GDM1 (cell line): ENCODE measurements at regions not wholly inside any gene's neighbourhood (a gene's known extent, or its start where the extent isn't known, plus 50 kb on each side); places are given as distances from the start of the nearest gene placed in this dataset.

Source experiments
- DNase-seq: peaks from one replicate; lab custom pipeline; 2025; lab: John Stamatoyannopoulos, UW

GRCh38 chr20:60430516-60431001 lies 472.3 kb downstream of the CDH26 start:
- DNase-seq = no peak

GRCh38 chr20:60431349-60431748 lies 473.1 kb downstream of the CDH26 start:
- no peak for DNase-seq

DNA sequence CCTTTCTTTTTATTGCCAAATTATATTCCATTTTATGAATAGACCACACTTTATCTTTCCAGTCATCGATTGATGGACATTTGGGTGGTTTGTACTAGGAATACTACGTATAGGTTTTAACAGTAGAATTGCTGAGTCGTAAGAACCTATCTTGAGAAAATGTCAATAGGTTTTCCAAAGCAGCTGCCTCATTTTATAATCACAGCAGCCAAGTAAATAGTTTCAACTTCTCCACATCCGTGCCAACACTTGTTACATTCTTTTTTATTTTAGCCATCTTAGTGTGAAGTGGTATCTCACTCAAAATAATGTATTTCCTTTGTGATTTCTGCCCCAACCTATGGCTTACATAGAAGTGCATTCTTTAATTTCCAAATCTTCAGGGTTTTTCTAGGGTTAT lies 479.2 kb downstream of the CDH26 start:
- DNase-seq = no peak

- DNase-seq = peak; percentile 52
Measured at GRCh38 chr20:60446267-60447111, 488.3 kb downstream of the CDH26 start.

DNA sequence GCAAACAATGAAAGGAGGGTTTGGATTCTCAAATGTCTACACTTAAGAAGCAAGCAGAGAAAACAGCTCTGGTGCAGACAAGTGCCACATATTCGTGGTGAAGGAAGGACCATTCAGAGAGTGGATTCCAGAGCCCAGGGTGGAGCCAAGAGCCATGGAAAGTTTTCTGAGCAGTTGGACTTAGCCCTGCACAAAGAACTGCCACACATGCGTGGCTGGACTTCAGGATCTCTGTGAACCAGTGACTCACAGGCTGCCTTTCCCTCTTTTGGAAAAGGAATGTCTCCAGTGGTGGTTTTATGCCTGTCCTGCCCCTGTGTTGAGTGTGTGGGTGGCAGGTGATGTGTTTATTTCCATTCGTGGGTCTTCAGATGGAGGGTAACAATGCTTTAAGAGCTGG lies 489.5 kb downstream of the CDH26 start:
- no peak for DNase-seq

DNA sequence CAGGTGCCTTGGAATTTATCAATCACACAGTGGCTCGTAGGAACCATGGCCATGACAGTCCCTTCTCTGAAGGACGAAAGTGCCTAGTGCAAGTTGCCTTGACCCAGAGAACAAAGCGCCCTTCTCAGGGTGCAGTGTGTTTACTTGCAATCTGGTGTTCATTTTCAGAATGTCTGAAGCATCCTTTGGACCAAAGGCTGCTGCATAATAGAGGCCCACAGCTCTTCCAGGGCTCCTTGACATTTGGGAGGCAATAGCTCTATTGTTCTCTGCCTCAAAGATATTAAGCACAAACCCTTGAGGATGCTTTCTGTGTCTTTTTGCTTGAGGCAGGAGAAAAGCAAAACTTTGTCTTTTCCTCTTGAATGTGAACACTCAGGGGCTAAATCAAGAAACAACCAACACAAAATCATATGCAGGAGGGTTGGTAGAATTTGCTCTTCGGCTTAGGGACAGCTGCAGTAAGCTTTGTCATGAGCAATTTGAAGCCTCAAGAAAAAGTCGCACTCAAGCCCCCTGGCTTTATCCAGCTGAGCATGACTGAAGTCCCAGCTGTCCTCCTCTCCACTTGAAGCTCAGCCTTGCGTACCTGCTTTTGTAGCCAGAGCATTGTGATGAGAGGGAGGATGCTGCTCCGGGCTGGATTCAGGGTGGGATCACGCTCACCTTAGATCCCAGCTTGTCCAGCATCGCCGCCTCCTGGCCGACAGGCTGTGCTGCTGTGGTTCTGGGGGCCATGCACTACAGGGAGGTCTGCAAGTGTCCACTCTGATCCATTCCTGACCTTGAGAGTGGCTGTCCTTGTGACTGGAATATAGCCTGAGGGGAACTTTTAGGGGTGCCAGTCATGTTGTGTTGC lies 495.4 kb downstream of the CDH26 start:
- DNase-seq = no peak

DNA sequence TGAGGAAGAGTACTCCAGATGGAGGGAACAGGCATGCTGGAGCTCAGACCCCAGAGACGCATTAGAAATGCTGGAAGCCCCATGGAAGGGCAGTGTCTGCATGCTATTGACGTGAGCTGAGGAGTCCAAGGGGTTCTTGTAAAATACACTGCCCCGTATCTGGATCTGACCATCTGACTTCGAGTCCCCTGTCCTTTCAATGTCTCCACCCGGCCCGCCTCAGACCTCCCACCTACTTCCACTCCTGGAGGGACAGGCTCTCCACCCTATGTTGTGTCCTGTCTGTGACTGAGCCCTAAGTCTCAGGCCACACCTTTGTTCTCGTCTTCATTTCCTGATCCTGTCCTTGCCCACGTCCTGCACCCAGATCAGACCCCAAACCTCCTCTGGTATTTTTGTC lies 496.3 kb downstream of the CDH26 start:
- DNase-seq = no peak

DNA sequence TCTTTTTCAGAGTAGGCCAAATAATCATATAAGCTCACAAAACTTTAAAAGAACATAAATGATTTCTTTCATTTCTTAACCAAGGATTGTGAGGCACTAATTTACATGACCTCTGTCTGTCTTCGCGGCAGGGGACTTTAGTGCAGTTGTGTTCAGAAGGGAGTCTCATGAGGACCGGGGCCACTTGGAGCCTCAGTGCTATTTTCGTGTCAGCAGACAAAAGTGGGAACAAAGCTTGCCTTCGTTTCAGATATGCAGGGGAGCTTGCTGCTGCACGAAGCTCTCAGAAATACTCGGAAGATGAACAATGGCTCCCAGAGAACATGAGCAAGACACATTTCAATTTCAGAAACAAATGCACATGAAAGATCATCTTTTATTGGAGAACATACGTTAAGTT lies 497.0 kb downstream of the CDH26 start:
- DNase-seq = no peak

DNA sequence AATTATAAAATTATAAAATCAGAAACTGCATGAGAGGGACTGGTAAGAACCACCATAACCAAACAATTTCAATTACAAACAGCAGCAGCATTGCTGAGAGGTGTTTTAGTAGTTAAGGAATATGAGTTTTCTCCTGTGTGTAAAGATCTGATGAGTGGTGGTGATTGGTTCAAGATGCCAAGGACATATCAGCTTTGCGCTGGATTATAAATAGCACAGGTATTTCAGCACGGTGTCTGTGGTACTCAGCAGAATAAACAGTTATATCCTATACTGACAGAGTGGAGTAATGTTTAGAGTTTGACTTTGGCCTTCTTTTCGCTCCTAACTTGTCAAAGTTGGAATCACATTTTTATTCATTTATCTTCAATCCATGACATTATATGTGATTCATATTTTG lies 501.0 kb downstream of the CDH26 start:
- no peak for DNase-seq

DNA sequence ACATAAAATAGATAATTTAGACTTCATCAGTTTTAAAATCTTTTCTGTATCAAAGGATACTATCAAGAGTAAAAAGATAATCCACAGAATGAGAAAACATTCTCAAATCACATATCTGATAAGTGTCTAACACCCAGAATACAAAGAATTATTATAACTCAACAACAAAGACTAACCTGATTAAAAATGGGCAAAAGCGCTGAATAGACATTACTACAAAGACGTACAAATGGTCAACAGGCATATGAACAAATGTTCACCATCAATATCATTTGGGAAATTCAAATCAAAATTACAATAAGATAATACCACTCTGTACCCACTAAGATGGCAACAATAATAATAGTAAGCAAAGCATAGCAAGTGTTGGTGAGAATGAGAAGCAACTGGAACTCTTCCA lies 503.8 kb downstream of the CDH26 start:
- DNase-seq = no peak

DNA sequence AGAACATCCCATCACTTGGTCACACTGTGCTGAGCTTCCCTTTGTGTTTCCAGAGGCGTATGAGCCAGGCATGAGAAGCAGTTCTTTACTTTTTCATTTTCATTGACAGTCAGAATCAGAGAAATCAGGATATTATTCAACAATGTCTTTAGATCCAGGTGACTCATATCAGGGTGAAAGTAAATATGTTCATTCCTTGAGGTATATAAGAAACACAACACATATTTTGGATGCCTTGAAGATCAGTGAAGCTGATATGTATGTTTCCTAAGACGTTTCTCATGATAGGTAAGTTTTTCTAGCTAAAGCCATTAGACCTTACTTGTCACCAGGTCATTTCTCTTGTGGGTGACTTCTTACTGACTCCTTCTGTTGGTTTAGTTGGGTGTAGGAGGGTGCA lies 505.6 kb downstream of the CDH26 start:
- DNase-seq = no peak

DNA sequence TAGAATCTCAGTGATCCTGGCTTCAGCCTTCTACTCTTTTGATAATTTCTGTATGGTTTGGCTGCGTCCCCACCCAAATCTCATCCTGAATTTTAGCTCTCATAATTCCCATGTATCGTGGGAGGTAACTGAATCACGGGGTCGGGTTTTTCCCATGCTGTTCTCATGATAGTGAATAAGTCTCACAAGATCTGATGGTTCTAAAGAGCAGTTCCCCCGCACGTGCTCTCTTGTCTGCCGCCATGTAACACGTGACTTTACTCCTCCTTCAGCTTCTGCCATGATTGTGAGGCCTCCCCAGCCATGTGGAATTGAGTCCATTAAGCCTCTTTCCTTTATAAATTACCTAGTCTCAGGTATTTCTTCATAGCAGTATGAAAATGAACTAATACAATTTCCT lies 507.2 kb downstream of the CDH26 start:
- DNase-seq = no peak

DNA sequence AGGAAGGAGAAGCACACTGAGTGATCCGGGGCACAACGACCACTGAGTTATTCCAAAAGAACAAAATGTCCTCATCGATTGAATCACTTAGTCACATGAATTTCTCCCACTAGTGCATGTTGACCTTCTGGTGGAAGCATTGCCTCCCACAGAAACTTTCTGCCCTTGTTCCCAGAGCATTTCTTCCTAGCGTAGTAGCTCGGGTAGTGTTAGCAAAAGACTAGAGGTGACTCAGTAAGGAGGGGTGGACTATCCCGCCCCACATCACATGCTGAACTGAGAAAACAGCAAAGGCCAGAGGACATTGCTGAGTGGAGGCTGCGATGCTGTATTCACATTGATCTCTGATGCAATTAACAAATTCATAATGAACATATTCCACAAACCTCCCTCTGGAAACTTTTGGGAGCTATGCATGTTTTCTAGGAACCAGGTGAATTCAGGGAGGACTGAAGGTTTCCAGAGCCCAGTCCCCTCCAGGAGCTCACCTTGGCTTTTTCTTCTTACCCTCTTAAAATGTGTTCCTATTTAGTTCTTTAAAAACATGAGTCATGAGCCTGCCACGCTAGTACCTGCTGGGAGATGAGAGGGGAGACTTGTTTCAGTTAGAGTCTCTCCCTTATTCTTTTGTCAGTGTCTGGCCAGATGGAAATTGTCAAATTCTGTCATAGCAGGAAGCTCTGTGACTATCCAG lies 507.9 kb downstream of the CDH26 start:
- DNase-seq = no peak

GRCh38 chr20:60466687-60467022 lies 508.4 kb downstream of the CDH26 start:
- no peak for DNase-seq

- no peak for DNase-seq
Measured at GRCh38 chr20:60467078-60467477, 508.9 kb downstream of the CDH26 start.

- no peak for DNase-seq
Measured at GRCh38 chr20:60467771-60468170, 509.5 kb downstream of the CDH26 start.

DNA sequence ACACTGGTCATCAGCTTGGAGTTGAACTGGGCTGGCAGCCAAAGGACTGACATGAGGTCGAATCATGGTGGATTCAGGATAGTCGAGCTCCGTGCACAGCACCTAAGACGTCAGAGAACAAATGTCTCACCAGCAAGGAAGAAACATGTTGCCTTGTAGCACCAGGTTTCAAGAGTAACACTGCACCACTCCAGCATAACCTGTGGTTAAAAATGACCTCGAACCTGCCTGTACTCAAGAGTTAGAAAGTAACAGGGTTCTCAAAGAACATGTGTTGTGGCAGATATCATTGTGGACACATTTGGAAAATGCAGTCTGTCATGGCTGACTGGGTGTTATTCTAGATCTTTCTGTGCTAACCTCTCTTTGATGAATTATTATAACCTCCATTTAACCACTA lies 511.6 kb downstream of the CDH26 start:
- no peak for DNase-seq

GRCh38 chr20:60470366-60470765 lies 512.1 kb downstream of the CDH26 start:
- DNase-seq = no peak

- DNase-seq = no peak
Measured at GRCh38 chr20:60473211-60473610, 515.0 kb downstream of the CDH26 start.

DNA sequence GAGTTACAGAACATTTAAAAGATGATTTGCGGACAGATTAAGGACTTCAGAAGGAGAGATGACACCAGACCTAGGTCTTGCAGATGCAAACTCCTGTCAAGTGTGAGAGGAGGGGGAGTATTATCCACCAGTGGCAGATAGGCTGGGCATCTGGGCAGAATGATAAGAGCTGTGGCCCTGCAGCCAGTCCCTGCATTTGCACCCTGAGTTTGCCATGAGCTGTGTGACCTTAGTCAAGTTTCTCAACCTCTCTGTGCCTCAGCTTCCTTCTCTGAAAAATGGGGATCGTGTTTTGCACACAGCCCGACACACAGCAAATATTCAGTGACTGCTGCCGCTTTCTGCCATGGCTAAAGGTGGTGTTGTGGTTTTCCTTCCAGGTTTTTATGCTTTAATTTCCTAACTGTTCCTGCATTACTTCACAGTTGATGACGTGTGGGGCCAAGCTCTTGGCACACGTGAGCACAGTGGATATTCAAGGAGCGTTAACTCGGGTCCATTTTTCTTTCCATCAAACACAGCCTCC lies 516.2 kb downstream of the CDH26 start:
- no peak for DNase-seq

DNA sequence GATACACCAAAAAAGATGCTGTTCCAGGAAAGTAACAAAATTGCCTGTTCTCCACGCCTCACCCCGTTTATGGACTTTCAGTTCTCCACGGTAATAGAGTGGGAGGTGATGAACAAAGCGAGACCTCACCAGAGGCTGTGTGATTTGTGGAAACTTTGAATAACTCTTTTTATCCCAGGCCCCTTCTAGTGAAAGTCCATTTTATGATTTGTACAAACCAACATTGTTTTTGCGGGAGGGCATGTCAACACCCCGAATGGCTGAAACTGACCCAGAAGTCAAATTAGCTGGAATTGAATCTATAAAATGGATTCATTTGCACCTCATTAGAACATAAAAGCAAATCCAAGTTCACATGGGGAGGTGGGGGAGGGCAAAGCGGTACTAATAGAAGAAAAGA lies 517.8 kb downstream of the CDH26 start:
- DNase-seq = no peak

- no peak for DNase-seq
Measured at GRCh38 chr20:60477958-60478357, 519.7 kb downstream of the CDH26 start.
